Caco-2 (cell line): ENCODE measurements at regions not wholly inside any gene's neighbourhood (a gene's known extent, or its start where the extent isn't known, plus 50 kb on each side); places are given as distances from the start of the nearest gene placed in this dataset.

ENCODE experiments used
- BruUV-seq: library from RNA; stranded (reverse); fragments of 400-500 nt; replicated peaks from 2 replicates; lab custom pipeline; 2021; lab: Mats Ljungman, UMichigan
- CTCF ChIA-PET: fragments of 300-600 bp; sonication (Branson Sonifier 250); formaldehyde crosslinking; loops from one replicate; lab custom pipeline; 2022; ENCODE audit warnings: antibody characterized with exemption; lab: Charles Lee
- POLR2A ChIA-PET: fragments of 300-600 bp; sonication (Branson Sonifier 250); formaldehyde crosslinking; loops from one replicate; lab custom pipeline; 2022; ENCODE audit warnings: antibody characterized with exemption; lab: Charles Lee
- DNase-seq, 2 experiments: peaks; one replicate each; pipeline versions ENCODE4 v3.0.0 to v3.0.0-alpha.2; 2020 to 2022
- H3K27me3 ChIP-seq: replicated peaks from 2 replicates; pipeline ENCODE4 v1.6.0; 2011; ENCODE audit warnings: low read length; ENCODE audit not compliant: control insufficient read depth, insufficient read depth
- H3K36me3 ChIP-seq: 2 replicates; pipeline ENCODE4 v1.5.1; 2011; ENCODE audit warnings: low read length; ENCODE audit not compliant: control insufficient read depth, insufficient read depth
- H3K4me1 ChIP-seq: fragments of 250-450 bp; sonication (Bioruptor Pico); 2 replicates; pipeline ENCODE4 v1.5.1; 2020; ENCODE audit warnings: mild to moderate bottlenecking
- H3K4me3 ChIP-seq: 2 replicates; pipeline ENCODE4 v1.5.1; 2011; ENCODE audit warnings: low read depth, mild to moderate bottlenecking, control low read depth, low read length
- H3K9me3 ChIP-seq: fragments of 250-450 bp; sonication (Bioruptor Pico); 2 replicates; pipeline ENCODE4 v1.5.1; 2020; ENCODE audit warnings: mild to moderate bottlenecking, moderate library complexity
- H3K27ac Mint-ChIP-seq: one replicate; pipeline ENCODE4 v1.8.0; 2022; ENCODE audit warnings: mixed read lengths; ENCODE audit not compliant: unreplicated experiment
- H3K27me3 Mint-ChIP-seq: one replicate; pipeline ENCODE4 v1.8.0; 2022; ENCODE audit warnings: mixed read lengths; ENCODE audit not compliant: insufficient read depth, unreplicated experiment
- H3K36me3 Mint-ChIP-seq: one replicate; pipeline ENCODE4 v1.8.0; 2022; ENCODE audit warnings: mild to moderate bottlenecking, mixed read lengths; ENCODE audit not compliant: insufficient read depth, unreplicated experiment
- H3K4me1 Mint-ChIP-seq: one replicate; pipeline ENCODE4 v1.8.0; 2022; ENCODE audit warnings: low read depth, mixed read lengths; ENCODE audit not compliant: unreplicated experiment
- H3K4me3 Mint-ChIP-seq: one replicate; pipeline ENCODE4 v1.8.0; 2022; ENCODE audit warnings: mild to moderate bottlenecking, moderate library complexity, mixed read lengths; ENCODE audit not compliant: unreplicated experiment
- H3K9me3 Mint-ChIP-seq: one replicate; pipeline ENCODE4 v1.8.0; 2022; ENCODE audit warnings: mixed read lengths; ENCODE audit not compliant: unreplicated experiment
- CTCF ChIP-seq, 2 experiments: fragments of 200-600 bp in 1 of 2; IDR thresholded peaks; 1 replicate in 1 of 2; 2 replicates in 1 of 2; pipeline versions ENCODE4 v1.5.1 to v1.8.0; 2011 to 2022; ENCODE audit warnings: antibody characterized with exemption in 1 of 2, control low read depth in 1 of 2, inconsistent platforms in 1 of 2, low read depth in 1 of 2, low read length in 1 of 2, mild to moderate bottlenecking in 1 of 2, moderate library complexity in 1 of 2; ENCODE audit not compliant: insufficient read depth in 1 of 2, severe bottlenecking in 1 of 2, unreplicated experiment in 1 of 2
- intact Hi-C: fragments of 100-400 bp; cut with micrococcal nuclease; formaldehyde crosslinking; loops from one replicate; pipeline ENCODE4 v1.10.0; 2022; ENCODE audit not compliant: unreplicated experiment

GRCh38 chr15:50824514-50824913, 59.0 kb upstream of the SPPL2A start:
- intact Hi-C loops: no loop called here
- DNase-seq: no peak
- H3K4me3 ChIP-seq: no peak overlapping the region
- H3K4me3 Mint-ChIP-seq: no peak overlapping the region
- BruUV-seq: no TSS peak
- no peaks in the 10 kb centered on the region for H3K27me3 ChIP-seq
- H3K27me3 Mint-ChIP-seq: no peaks in the 10 kb centered on the region
- peaks cover 8% of the 10 kb centered on the region for H3K4me1 Mint-ChIP-seq
- ChIA-PET CTCF (no interaction called here), POLR2A (no interaction called here)
- H3K36me3 Mint-ChIP-seq: no peaks in the 10 kb centered on the region
- TF ChIP-seq CTCF (IDR thresholded peaks at IDR 0.05; ENCODE audit: insufficient read depth in 1 of 2, low read depth in 1 of 2, low read length in 1 of 2, severe bottlenecking in 1 of 2, unreplicated experiment in 1 of 2): no peak
- no peaks in the 10 kb centered on the region for H3K9me3 Mint-ChIP-seq
- no peaks in the 10 kb centered on the region for H3K36me3 ChIP-seq
- no peaks in the 10 kb centered on the region for H3K9me3 ChIP-seq
- H3K4me1 ChIP-seq: peaks cover 11% of the 10 kb centered on the region
- H3K27ac Mint-ChIP-seq: no peak overlapping the region

GRCh38 chr15:50823281-50823680, 57.8 kb upstream of the SPPL2A start:
- Histone ChIP-seq H3K4me3 (no peak overlapping the region), H3K9me3 (no peaks in the 10 kb centered on the region), H3K27me3 (no peaks in the 10 kb centered on the region), H3K4me1 (peaks cover under 1% of the 10 kb centered on the region), H3K36me3 (no peaks in the 10 kb centered on the region)
- no TSS peak for BruUV-seq
- H3K27me3 Mint-ChIP-seq: no peaks in the 10 kb centered on the region
- DNase-seq: no peak
- H3K27ac Mint-ChIP-seq: no peak overlapping the region
- no peak overlapping the region for H3K4me3 Mint-ChIP-seq
- ChIA-PET POLR2A (no interaction called here), CTCF (no interaction called here)
- H3K36me3 Mint-ChIP-seq: no peaks in the 10 kb centered on the region
- H3K4me1 Mint-ChIP-seq: peaks cover 7% of the 10 kb centered on the region
- no peak for TF ChIP-seq CTCF (IDR thresholded peaks at IDR 0.05; ENCODE audit: insufficient read depth in 1 of 2, low read depth in 1 of 2, low read length in 1 of 2, severe bottlenecking in 1 of 2, unreplicated experiment in 1 of 2)
- intact Hi-C loops: no loop called here
- H3K9me3 Mint-ChIP-seq: no peaks in the 10 kb centered on the region

GRCh38 chr15:50821476-50821875, 56.0 kb upstream of the SPPL2A start:
- Histone ChIP-seq H3K4me1 (no peaks in the 10 kb centered on the region), H3K36me3 (no peaks in the 10 kb centered on the region), H3K9me3 (no peaks in the 10 kb centered on the region), H3K4me3 (no peak overlapping the region), H3K27me3 (no peaks in the 10 kb centered on the region)
- Mint-ChIP-seq H3K36me3 (no peaks in the 10 kb centered on the region), H3K4me1 (peaks cover 13% of the 10 kb centered on the region), H3K27ac (no peak overlapping the region), H3K9me3 (no peaks in the 10 kb centered on the region), H3K27me3 (no peaks in the 10 kb centered on the region), H3K4me3 (no peak overlapping the region)
- intact Hi-C loops: no loop called here
- no peak for DNase-seq
- TF ChIP-seq CTCF (IDR thresholded peaks at IDR 0.05; ENCODE audit: insufficient read depth in 1 of 2, low read depth in 1 of 2, low read length in 1 of 2, severe bottlenecking in 1 of 2, unreplicated experiment in 1 of 2): no peak
- ChIA-PET CTCF (no interaction called here), POLR2A (interaction anchor here (0.5 kb wide), 1 partner anchor 372 kb away, joined by 3 read pairs; no protein-coding TSS in a partner anchor)
- no TSS peak for BruUV-seq
